Calu3 (cell line): ENCODE measurements at regions not wholly inside any gene's neighbourhood (a gene's known extent, or its start where the extent isn't known, plus 50 kb on each side); places are given as distances from the start of the nearest gene placed in this dataset.

Experiments
- BruUV-seq: library from RNA; stranded (reverse); fragments of 400-500 nt; replicated peaks from 2 replicates; lab custom pipeline; 2021; lab: Mats Ljungman, UMichigan
- CTCF ChIA-PET: fragments of 300-600 bp; sonication (Branson Sonifier 250); formaldehyde crosslinking; loops from one replicate; lab custom pipeline; 2022; ENCODE audit warnings: antibody characterized with exemption; lab: Charles Lee
- DNase-seq: peaks from one replicate; pipeline ENCODE4 v3.0.0; 2022
- H3K27ac Mint-ChIP-seq: one replicate; pipeline ENCODE4 v1.8.0; 2022; ENCODE audit warnings: mixed read lengths; ENCODE audit not compliant: unreplicated experiment
- H3K27me3 Mint-ChIP-seq: one replicate; pipeline ENCODE4 v1.8.0; 2022; ENCODE audit warnings: mixed read lengths; ENCODE audit not compliant: unreplicated experiment
- H3K36me3 Mint-ChIP-seq: one replicate; pipeline ENCODE4 v1.8.0; 2022; ENCODE audit warnings: mild to moderate bottlenecking, moderate library complexity, mixed read lengths; ENCODE audit not compliant: insufficient read depth, unreplicated experiment
- H3K4me1 Mint-ChIP-seq: one replicate; pipeline ENCODE4 v1.8.0; 2022; ENCODE audit warnings: mild to moderate bottlenecking, low read depth, mixed read lengths; ENCODE audit not compliant: unreplicated experiment
- H3K4me3 Mint-ChIP-seq: one replicate; pipeline ENCODE4 v1.8.0; 2022; ENCODE audit warnings: mild to moderate bottlenecking, low read depth, moderate library complexity, mixed read lengths; ENCODE audit not compliant: unreplicated experiment
- H3K9me3 Mint-ChIP-seq: one replicate; pipeline ENCODE4 v1.8.0; 2022; ENCODE audit warnings: low read depth, mixed read lengths; ENCODE audit not compliant: unreplicated experiment
- CTCF ChIP-seq: fragments of 200-600 bp; IDR thresholded peaks from one replicate; pipeline ENCODE4 v1.8.0; 2022; ENCODE audit warnings: antibody characterized with exemption; ENCODE audit not compliant: unreplicated experiment
- intact Hi-C: fragments of 100-400 bp; cut with micrococcal nuclease; formaldehyde crosslinking; loops from one replicate; pipeline ENCODE4 v1.10.0; 2022; ENCODE audit not compliant: unreplicated experiment

- Mint-ChIP-seq H3K36me3 (no peaks in the 10 kb centered on the region), H3K27ac (no peak overlapping the region), H3K27me3 (no peaks in the 10 kb centered on the region), H3K4me3 (no peak overlapping the region), H3K4me1 (no peaks in the 10 kb centered on the region), H3K9me3 (no peaks in the 10 kb centered on the region)
- CTCF ChIA-PET, result no interaction called here
- DNase-seq, result no peak
- intact Hi-C loops, result no loop called here
- TF ChIP-seq CTCF, result no peak
- no TSS peak for BruUV-seq
Observed at GRCh38 chr2:12514631-12515437, 201.9 kb upstream of the TRIB2 start.

GRCh38 chr2:12515871-12516270, 200.9 kb upstream of the TRIB2 start:
- H3K4me3 Mint-ChIP-seq, result no peak overlapping the region
- DNase-seq, result no peak
- H3K36me3 Mint-ChIP-seq, result no peaks in the 10 kb centered on the region
- no TSS peak for BruUV-seq
- no peaks in the 10 kb centered on the region for H3K4me1 Mint-ChIP-seq
- intact Hi-C loops, result no loop called here
- no peak overlapping the region for H3K27ac Mint-ChIP-seq
- H3K27me3 Mint-ChIP-seq, result no peaks in the 10 kb centered on the region
- H3K9me3 Mint-ChIP-seq, result peaks cover 2% of the 10 kb centered on the region
- no peak for TF ChIP-seq CTCF
- CTCF ChIA-PET, result no interaction called here

- Mint-ChIP-seq H3K27ac (no peak overlapping the region), H3K36me3 (no peaks in the 10 kb centered on the region), H3K4me3 (no peak overlapping the region), H3K9me3 (no peaks in the 10 kb centered on the region), H3K4me1 (no peaks in the 10 kb centered on the region), H3K27me3 (no peaks in the 10 kb centered on the region)
- intact Hi-C loops, result no loop called here
- TF ChIP-seq CTCF, result no peak
- no peak for DNase-seq
- CTCF ChIA-PET, result no interaction called here
- BruUV-seq, result no TSS peak
Observed at GRCh38 chr2:12533337-12534005, 183.3 kb upstream of the TRIB2 start.

DNA sequence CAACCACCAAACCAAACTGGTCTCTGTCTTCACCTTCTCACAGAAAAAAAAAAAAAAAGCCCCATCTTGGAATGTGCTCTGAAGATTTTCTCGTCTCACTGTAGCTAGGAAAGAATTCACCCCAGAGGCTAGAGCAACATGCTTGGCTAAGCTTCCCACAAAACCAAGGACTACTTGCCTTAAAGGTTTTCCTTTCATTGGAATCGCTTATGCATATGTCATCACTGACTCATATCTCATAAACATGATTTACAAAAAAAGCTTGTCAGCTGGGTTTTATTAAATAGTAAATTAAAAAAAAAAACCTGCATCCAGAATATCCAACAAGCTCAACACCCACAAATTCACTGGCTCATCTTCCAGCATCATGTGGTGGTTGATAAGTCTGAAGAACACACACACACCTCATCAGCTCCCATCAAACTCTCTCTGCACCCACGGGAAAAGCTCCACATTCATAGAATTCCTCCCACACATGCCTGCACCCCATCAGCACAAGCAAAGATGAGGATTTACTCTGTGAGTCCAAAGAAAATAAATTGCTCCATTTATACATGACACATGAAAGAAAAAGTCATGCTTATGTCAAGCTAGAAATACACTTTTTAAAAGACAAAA, 182.0 kb upstream of the TRIB2 start:
- Mint-ChIP-seq H3K27ac (no peak overlapping the region), H3K4me1 (no peaks in the 10 kb centered on the region), H3K27me3 (no peaks in the 10 kb centered on the region), H3K4me3 (no peak overlapping the region), H3K36me3 (no peaks in the 10 kb centered on the region), H3K9me3 (no peaks in the 10 kb centered on the region)
- DNase-seq, result no peak
- CTCF ChIA-PET, result no interaction called here
- intact Hi-C loops, result no loop called here
- BruUV-seq, result no TSS peak
- no peak for TF ChIP-seq CTCF
